H1 (cell line): ENCODE measurements at regions not wholly inside any gene's neighbourhood (a gene's known extent, or its start where the extent isn't known, plus 50 kb on each side); places are given as distances from the start of the nearest gene placed in this dataset.

Experiments used
- CTCF ChIA-PET: fragments of 300-600 bp; sonication (Branson Sonifier 250); formaldehyde crosslinking; loops from one replicate; lab custom pipeline; 2021; ENCODE audit not compliant: partially characterized antibody; lab: Charles Lee
- POLR2A ChIA-PET: fragments of 300-600 bp; sonication (Branson Sonifier 250); formaldehyde crosslinking; loops from one replicate; lab custom pipeline; 2021; ENCODE audit warnings: inconsistent platforms; ENCODE audit not compliant: partially characterized antibody; lab: Charles Lee
- DNase-seq, 2 experiments: peaks; one replicate each; pipeline versions ENCODE4 v3.0.0 to v3.0.0-alpha.2; 2010 to 2022; ENCODE audit warnings: low spot score in 2 of 2, low read depth in 1 of 2, mixed read lengths in 1 of 2
- FAIRE-seq: peaks from 2 replicates; lab custom pipeline; 2011; peaks lifted over from hg19 to GRCh38; lab: Jason Lieb, UNC
- H2AFZ ChIP-seq: 2 replicates; pipeline ENCODE4 v1.8.1; 2012; ENCODE audit warnings: low read length, inconsistent platforms
- H2AK5ac ChIP-seq: 2 replicates; pipeline ENCODE4 v1.6.1; 2013; ENCODE audit warnings: low read depth, low read length
- H2BK120ac ChIP-seq: replicated peaks from 2 replicates; pipeline ENCODE3; 2013; ENCODE audit warnings: low read depth, low read length, inconsistent platforms
- H2BK12ac ChIP-seq: 2 replicates; pipeline ENCODE4 v1.6.1; 2013; ENCODE audit warnings: low read depth, low read length
- H2BK15ac ChIP-seq: 2 replicates; pipeline ENCODE4 v1.6.1; 2013; ENCODE audit warnings: low read length
- H2BK20ac ChIP-seq: 2 replicates; pipeline ENCODE4 v1.6.1; 2013; ENCODE audit warnings: low read length
- H2BK5ac ChIP-seq: 2 replicates; pipeline ENCODE4 v1.6.1; 2013; ENCODE audit warnings: low read depth, low read length
- H3K14ac ChIP-seq: 2 replicates; pipeline ENCODE4 v1.6.1; 2013; ENCODE audit warnings: inconsistent platforms; ENCODE audit not compliant: insufficient read length
- H3K18ac ChIP-seq: 2 replicates; pipeline ENCODE4 v1.6.1; 2013; ENCODE audit warnings: low read length; ENCODE audit errors: extremely low read depth
- H3K23ac ChIP-seq: 2 replicates; pipeline ENCODE4 v1.6.1; 2013; ENCODE audit warnings: inconsistent platforms; ENCODE audit not compliant: insufficient read length
- H3K23me2 ChIP-seq: 2 replicates; pipeline ENCODE4 v1.6.1; 2013; ENCODE audit warnings: low read depth, low read length
- H3K27ac ChIP-seq: 2 replicates; pipeline ENCODE4 v1.6.1; 2011; ENCODE audit warnings: low read depth, low read length, inconsistent platforms
- H3K27me3 ChIP-seq, 4 experiments: replicated peaks in 1 of 4; 1 replicate in 1 of 4; 2 replicates in 3 of 4; pipeline versions ENCODE4 v1.6.1 to v1.8.1; 2011 to 2013; ENCODE audit warnings: low read length in 3 of 4, mild to moderate bottlenecking in 3 of 4, inconsistent platforms in 2 of 4, mixed read lengths in 2 of 4, moderate library complexity in 1 of 4; ENCODE audit not compliant: control insufficient read depth in 3 of 4, insufficient read depth in 3 of 4; ENCODE audit errors: extremely low read depth in 1 of 4
- H3K36me3 ChIP-seq, 4 experiments: 2 replicates each; pipeline versions ENCODE4 v1.6.1 to v1.8.1; 2011 to 2013; ENCODE audit warnings: mild to moderate bottlenecking in 4 of 4, low read length in 3 of 4, moderate library complexity in 2 of 4, control low read depth in 1 of 4, inconsistent platforms in 1 of 4; ENCODE audit not compliant: insufficient read depth in 4 of 4, control insufficient read depth in 2 of 4
- H3K4ac ChIP-seq: replicated peaks from 2 replicates; pipeline ENCODE3; 2013; ENCODE audit warnings: low read length, low read depth, mixed read lengths, inconsistent platforms; ENCODE audit not compliant: insufficient read length
- H3K4me1 ChIP-seq, 4 experiments: replicated peaks in 1 of 4; 1 replicate in 1 of 4; 2 replicates in 3 of 4; pipeline versions ENCODE4 v1.6.1 to v1.8.1; 2011 to 2013; ENCODE audit warnings: low read length in 3 of 4, inconsistent platforms in 2 of 4, mixed read lengths in 1 of 4; ENCODE audit not compliant: insufficient read depth in 4 of 4, control insufficient read depth in 3 of 4
- H3K4me2 ChIP-seq, 2 experiments: 2 replicates each; pipeline versions ENCODE4 v1.6.1 to v1.8.1; 2011 to 2013; ENCODE audit warnings: low read depth in 2 of 2, low read length in 2 of 2, control low read depth in 1 of 2, inconsistent platforms in 1 of 2, mild to moderate bottlenecking in 1 of 2; ENCODE audit not compliant: insufficient read depth in 1 of 2
- H3K4me3 ChIP-seq, 4 experiments: fragments of 200-600, 300-600 bp in 1 of 4; sonication (generic), shearing (Covaris generic), sonication (Bioruptor Twin) in 1 of 4; 2 replicates each; pipeline versions ENCODE4 v1.5.1 to v1.8.1; 2011 to 2016; ENCODE audit warnings: low read length in 4 of 4, low read depth in 3 of 4, control low read depth in 2 of 4, inconsistent platforms in 2 of 4, mild to moderate bottlenecking in 2 of 4, mixed read lengths in 1 of 4, moderate library complexity in 1 of 4; ENCODE audit not compliant: insufficient read depth in 2 of 4; ENCODE audit errors: extremely low read depth in 1 of 4
- H3K56ac ChIP-seq: replicated peaks from 2 replicates; pipeline ENCODE3; 2013; ENCODE audit warnings: low read depth, mild to moderate bottlenecking, mixed read lengths, low read length, inconsistent platforms; ENCODE audit not compliant: insufficient read length
- H3K79me1 ChIP-seq: 2 replicates; pipeline ENCODE4 v1.6.1; 2013; ENCODE audit warnings: low read depth, low read length, control low read depth
- H3K79me2 ChIP-seq, 2 experiments: 2 replicates each; pipeline versions ENCODE4 v1.6.1 to v1.8.1; 2012 to 2013; ENCODE audit warnings: low read length in 2 of 2, mild to moderate bottlenecking in 2 of 2, inconsistent platforms in 1 of 2; ENCODE audit not compliant: insufficient read depth in 2 of 2, control insufficient read depth in 1 of 2
- H3K9ac ChIP-seq, 4 experiments: replicated peaks in 1 of 4; 1 replicate in 1 of 4; 2 replicates in 3 of 4; pipeline versions ENCODE4 v1.6.1 to v1.8.1; 2011 to 2013; ENCODE audit warnings: low read depth in 3 of 4, low read length in 3 of 4, control low read depth in 2 of 4, mild to moderate bottlenecking in 2 of 4, moderate library complexity in 2 of 4, inconsistent platforms in 1 of 4; ENCODE audit errors: extremely low read depth in 1 of 4
- H3K9me3 ChIP-seq, 2 experiments: 2 replicates each; pipeline versions ENCODE4 v1.6.1 to v1.8.1; 2012 to 2013; ENCODE audit warnings: mild to moderate bottlenecking in 2 of 2, moderate library complexity in 2 of 2, control low read depth in 1 of 2, inconsistent platforms in 1 of 2, low read depth in 1 of 2, low read length in 1 of 2, mixed read lengths in 1 of 2; ENCODE audit not compliant: insufficient read depth in 2 of 2
- H4K20me1 ChIP-seq, 2 experiments: replicated peaks in 1 of 2; 2 replicates each; pipeline versions ENCODE3 to v1.8.1; 2011 to 2013; ENCODE audit warnings: inconsistent platforms in 2 of 2, low read length in 2 of 2, mild to moderate bottlenecking in 1 of 2; ENCODE audit not compliant: insufficient read depth in 2 of 2, control insufficient read depth in 1 of 2
- H4K5ac ChIP-seq: 2 replicates; pipeline ENCODE4 v1.6.1; 2013; ENCODE audit warnings: low read length, low read depth, mixed read lengths, inconsistent platforms; ENCODE audit not compliant: insufficient read length
- H4K8ac ChIP-seq: 2 replicates; pipeline ENCODE4 v1.8.0; 2013; ENCODE audit warnings: mild to moderate bottlenecking, moderate library complexity, low read length, inconsistent platforms; ENCODE audit not compliant: insufficient read depth; ENCODE audit errors: extremely low read depth
- H4K91ac ChIP-seq: replicated peaks from 2 replicates; pipeline ENCODE3; 2013; ENCODE audit warnings: low read length, mixed read lengths, inconsistent platforms; ENCODE audit not compliant: insufficient read length
- BCL11A ChIP-seq, 2 experiments: IDR thresholded peaks; one replicate each; pipeline ENCODE4 v1.6.1; 2011; ENCODE audit warnings: low read depth in 2 of 2, low read length in 2 of 2, mild to moderate bottlenecking in 2 of 2
- BRCA1 ChIP-seq: IDR thresholded peaks from 2 replicates; pipeline ENCODE4 v1.6.1; 2012; ENCODE audit warnings: low read depth, low read length, improper control_type of control experiment
- CBX5 ChIP-seq: fragments of 300-800, 300-1000 bp; sonication (generic); IDR thresholded peaks from 2 replicates; pipeline ENCODE4 v1.7.1; 2016; ENCODE audit warnings: antibody characterized with exemption, low read length, low read depth
- CHD2 ChIP-seq: IDR thresholded peaks from 2 replicates; pipeline ENCODE4 v1.6.1; 2012; ENCODE audit warnings: low read length, improper control_type of control experiment
- CREB1 ChIP-seq: IDR thresholded peaks from 2 replicates; pipeline ENCODE4 v1.6.1; 2012; ENCODE audit warnings: inconsistent platforms
- GTF2F1 ChIP-seq: IDR thresholded peaks from 2 replicates; pipeline ENCODE4 v1.6.1; 2012; ENCODE audit warnings: low read depth, low read length, improper control_type of control experiment, borderline replicate concordance
- HDAC2 ChIP-seq, 2 experiments: fragments of 300-600 bp in 1 of 2; sonication (generic) in 1 of 2; IDR thresholded peaks; 2 replicates each; pipeline ENCODE4 v1.6.1; 2011 to 2012; ENCODE audit warnings: low read depth in 2 of 2, low read length in 2 of 2, mild to moderate bottlenecking in 2 of 2, moderate library complexity in 2 of 2, borderline replicate concordance in 1 of 2, inconsistent platforms in 1 of 2
- HDAC6 ChIP-seq: IDR thresholded peaks from one replicate; pipeline ENCODE4 v1.7.1; 2012; ENCODE audit warnings: low read depth, mild to moderate bottlenecking, inconsistent platforms, low read length, moderate library complexity
- NRF1 ChIP-seq: IDR thresholded peaks from 2 replicates; pipeline ENCODE4 v1.6.1; 2011; ENCODE audit warnings: mild to moderate bottlenecking, low read depth, low read length, improper control_type of control experiment
- SIN3A ChIP-seq, 2 experiments: IDR thresholded peaks in 1 of 2; conservative IDR thresholded peaks in 1 of 2; 2 replicates each; pipeline ENCODE4 v1.6.1; 2011 to 2012; ENCODE audit warnings: low read length in 2 of 2, improper control_type of control experiment in 1 of 2, low read depth in 1 of 2, mild to moderate bottlenecking in 1 of 2
- ZNF274 ChIP-seq: IDR thresholded peaks from 2 replicates; pipeline ENCODE4 v1.7.0; 2012; ENCODE audit warnings: low read length, borderline replicate concordance; ENCODE audit errors: extremely low read depth
- WGBS, 2 experiments: shearing (Covaris generic) in 1 of 2; methylation state at CpG; one replicate each; pipeline versions ENCODE4 v1.1.6 to v1.1.7; 2013 to 2015; ENCODE audit warnings: low lambda C conversion rate in 2 of 2, mixed read lengths in 2 of 2, inconsistent platforms in 1 of 2, low coverage in 1 of 2, missing lambda C conversion rate in 1 of 2; ENCODE audit not compliant: insufficient replicate concordance in 2 of 2, insufficient coverage in 1 of 2, insufficient read length in 1 of 2; ENCODE audit errors: extremely low coverage in 1 of 2, missing lambda C conversion rate in 1 of 2; 5-methylcytosine and 5-hydroxymethylcytosine counted together
- TF ChIP-seq, protein P1 (sequence below), 3 experiments: IDR thresholded peaks; 1 replicate in 2 of 3; 2 replicates in 1 of 3; pipeline versions ENCODE4 v1.5.1 to v1.6.1; 2011; ENCODE audit warnings: low read length in 3 of 3, mild to moderate bottlenecking in 3 of 3, inconsistent platforms in 2 of 3, low read depth in 1 of 3, moderate library complexity in 1 of 3; ENCODE audit not compliant: insufficient read depth in 1 of 3; ENCODE audit errors: control extremely low read depth in 1 of 3

DNA sequence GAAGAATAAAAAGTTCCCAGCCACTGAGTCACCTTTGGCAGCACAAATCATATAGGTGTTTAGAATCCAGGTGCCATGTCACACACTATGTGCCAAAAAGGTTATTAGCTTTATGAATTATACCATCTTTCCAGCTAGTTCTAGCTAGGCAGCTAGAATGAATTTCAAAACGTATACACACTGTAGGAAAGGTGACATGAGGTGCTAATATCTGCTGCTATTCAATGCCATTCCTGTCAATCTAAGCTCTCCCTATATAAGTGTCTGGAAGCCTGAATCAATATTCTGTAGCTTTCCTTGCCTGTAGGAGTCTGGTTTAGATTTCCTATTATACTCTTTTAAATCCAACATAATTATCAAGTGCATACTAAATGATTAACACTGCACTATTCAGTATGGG is 868.6 kb downstream of the GATA3 start:
- H4K5ac ChIP-seq, result no peak overlapping the region
- H2AFZ ChIP-seq, result no peak overlapping the region
- no peaks in the 10 kb centered on the region for H3K27me3 ChIP-seq
- H3K23me2 ChIP-seq, result no peaks in the 10 kb centered on the region
- H3K9me3 ChIP-seq, result no peaks in the 10 kb centered on the region
- no peak for DNase-seq
- no peak overlapping the region for H3K56ac ChIP-seq
- no peak overlapping the region for H3K4me3 ChIP-seq
- H3K4me1 ChIP-seq, result peaks cover 0 to 9% (median under 1%) of the 10 kb centered on the region in 4 experiments; a peak in 2 of 7 replicates
- no peak overlapping the region for H3K14ac ChIP-seq
- TF ChIP-seq GTF2F1 (no peak), HDAC6 (no peak), BRCA1 (no peak), CREB1 (no peak), HDAC2 (IDR thresholded peaks at IDR 0.05; ENCODE audit: borderline replicate concordance in 1 of 2, low read depth in 2 of 2, low read length in 2 of 2) (no peak), CHD2 (no peak), SIN3A (conservative IDR thresholded peaks at IDR 0.05 in 1 of 2, IDR thresholded peaks at IDR 0.05 in 1 of 2; ENCODE audit: low read depth in 1 of 2, low read length in 2 of 2) (no peak), BCL11A (IDR thresholded peaks at IDR 0.05; ENCODE audit: low read depth in 2 of 2, low read length in 2 of 2) (no peak), CBX5 (no peak), ZNF274 (no peak), NRF1 (no peak)
- TF ChIP-seq, protein P1, sequence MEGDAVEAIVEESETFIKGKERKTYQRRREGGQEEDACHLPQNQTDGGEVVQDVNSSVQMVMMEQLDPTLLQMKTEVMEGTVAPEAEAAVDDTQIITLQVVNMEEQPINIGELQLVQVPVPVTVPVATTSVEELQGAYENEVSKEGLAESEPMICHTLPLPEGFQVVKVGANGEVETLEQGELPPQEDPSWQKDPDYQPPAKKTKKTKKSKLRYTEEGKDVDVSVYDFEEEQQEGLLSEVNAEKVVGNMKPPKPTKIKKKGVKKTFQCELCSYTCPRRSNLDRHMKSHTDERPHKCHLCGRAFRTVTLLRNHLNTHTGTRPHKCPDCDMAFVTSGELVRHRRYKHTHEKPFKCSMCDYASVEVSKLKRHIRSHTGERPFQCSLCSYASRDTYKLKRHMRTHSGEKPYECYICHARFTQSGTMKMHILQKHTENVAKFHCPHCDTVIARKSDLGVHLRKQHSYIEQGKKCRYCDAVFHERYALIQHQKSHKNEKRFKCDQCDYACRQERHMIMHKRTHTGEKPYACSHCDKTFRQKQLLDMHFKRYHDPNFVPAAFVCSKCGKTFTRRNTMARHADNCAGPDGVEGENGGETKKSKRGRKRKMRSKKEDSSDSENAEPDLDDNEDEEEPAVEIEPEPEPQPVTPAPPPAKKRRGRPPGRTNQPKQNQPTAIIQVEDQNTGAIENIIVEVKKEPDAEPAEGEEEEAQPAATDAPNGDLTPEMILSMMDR (IDR thresholded peaks at IDR 0.05; ENCODE audit: control extremely low read depth in 1 of 3, insufficient read depth in 1 of 3, low read depth in 1 of 3, low read length in 3 of 3), result no peak
- TF ChIP-seq, all 59 proteins: peak for 0
- no peak overlapping the region for H2BK12ac ChIP-seq
- H3K4ac ChIP-seq, result no peak overlapping the region
- no peak overlapping the region for H3K4me2 ChIP-seq
- H4K20me1 ChIP-seq, result no peaks in the 10 kb centered on the region
- no peak overlapping the region for H4K8ac ChIP-seq
- no peak overlapping the region for H3K27ac ChIP-seq
- FAIRE-seq, result no peak
- H2BK15ac ChIP-seq, result no peak overlapping the region
- H4K91ac ChIP-seq, result no peak overlapping the region
- no peak overlapping the region for H2BK20ac ChIP-seq
- CTCF ChIA-PET, result interaction anchor here (1.0 kb wide), 1 partner anchor 10 kb away, joined by 3 read pairs; no protein-coding TSS in a partner anchor
- POLR2A ChIA-PET, result no interaction called here
- no peak overlapping the region for H3K18ac ChIP-seq
- no peak overlapping the region for H2AK5ac ChIP-seq
- H3K79me1 ChIP-seq, result no peaks in the 10 kb centered on the region
- WGBS, 2 experiments, result 68% methylated on average over 1 of the region's 1 CpG; no CpG with 5 or more reads in 1 of the 2 experiments
- H3K36me3 ChIP-seq, result no peaks in the 10 kb centered on the region
- H3K79me2 ChIP-seq, result no peaks in the 10 kb centered on the region
- H3K9ac ChIP-seq, result no peak overlapping the region
- no peak overlapping the region for H3K23ac ChIP-seq
- no peak overlapping the region for H2BK120ac ChIP-seq
- no peak overlapping the region for H2BK5ac ChIP-seq
